T47D (cell line): ENCODE measurements at regions not wholly inside any gene's neighbourhood (a gene's known extent, or its start where the extent isn't known, plus 50 kb on each side); places are given as distances from the start of the nearest gene placed in this dataset.
"Not testable (repeated sequence)": the region's sequence is repeated elsewhere in the genome, so short reads cannot be mapped to it uniquely, and the experiment has no call there.

Source experiments
- DNase-seq, 2 experiments: peaks; one replicate each; pipeline versions ENCODE4 v3.0.0 to v3.0.0-alpha.2; 2011 to 2012; ENCODE audit warnings: low read depth in 1 of 2, low spot score in 1 of 2
- JUND ChIP-seq: IDR thresholded peaks from 2 replicates; pipeline ENCODE4 v1.6.1; 2012; ENCODE audit warnings: low read depth
- in situ Hi-C: cut with HindIII; loops from 2 replicates; pipeline ENCODE4 v1.10.0; 2016; ENCODE audit warnings: low sequenced_read_pairs, low pct_unique_long_range_greater_than_20kb

DNA sequence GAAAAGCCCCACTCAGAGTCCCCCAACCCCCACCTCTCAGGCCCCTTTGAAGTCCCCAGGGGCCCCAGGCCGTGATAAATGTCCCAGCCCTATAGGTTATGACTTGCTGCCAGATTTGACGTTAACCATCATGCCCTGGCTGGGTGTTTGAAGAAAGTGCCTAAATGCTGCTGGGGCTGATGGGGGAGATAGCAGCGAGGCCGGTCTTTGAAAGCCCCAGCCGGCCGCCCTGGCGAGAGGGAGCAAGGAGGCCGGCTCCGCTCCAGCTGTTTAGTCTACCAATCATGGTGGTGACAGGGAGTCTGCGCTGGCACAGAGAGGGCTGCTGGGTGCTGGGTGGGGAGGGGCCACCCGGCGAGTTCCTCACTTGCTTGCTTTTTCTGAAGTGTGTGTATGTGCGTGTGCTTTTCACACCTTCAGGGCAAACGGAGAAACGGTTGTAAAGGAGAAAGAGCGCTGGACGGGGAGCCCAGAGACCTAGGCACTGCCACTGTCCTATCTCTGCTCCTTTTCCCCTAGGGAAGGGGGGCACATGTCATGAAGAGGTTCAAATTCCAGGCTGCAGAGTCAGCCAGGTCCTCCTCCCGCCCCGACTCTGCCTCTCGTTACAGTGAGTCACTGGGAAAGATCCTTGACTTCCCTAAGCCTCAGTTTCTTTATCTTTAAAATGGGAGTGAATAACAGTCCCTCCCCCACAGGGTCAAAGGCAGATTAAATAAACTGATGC is 126.1 kb upstream of the HAND1 start:
- no peak for TF ChIP-seq JUND
- DNase-seq, result peak; percentile 43 to 46
- in situ Hi-C loops, result no loop called here

DNA sequence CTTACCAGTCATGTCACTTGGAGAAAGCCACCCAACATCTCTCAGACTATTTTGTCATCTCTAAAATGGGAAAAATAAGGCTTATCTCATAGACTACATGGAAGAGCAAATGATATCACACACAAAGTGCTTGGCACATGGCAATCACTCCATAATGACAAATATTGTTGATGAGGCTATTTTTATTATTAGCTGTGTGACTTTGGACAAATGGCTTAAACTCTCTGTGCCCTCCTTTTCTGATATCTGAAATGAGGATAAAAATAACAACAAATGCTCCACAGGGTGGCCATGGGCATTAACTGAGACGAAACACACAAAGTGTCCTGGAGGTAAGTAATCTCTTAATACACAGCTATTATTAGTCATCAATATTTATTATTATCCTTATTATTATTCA is 125.5 kb upstream of the HAND1 start:
- no peak for DNase-seq
- in situ Hi-C loops, result no loop called here
- no peak for TF ChIP-seq JUND

DNA sequence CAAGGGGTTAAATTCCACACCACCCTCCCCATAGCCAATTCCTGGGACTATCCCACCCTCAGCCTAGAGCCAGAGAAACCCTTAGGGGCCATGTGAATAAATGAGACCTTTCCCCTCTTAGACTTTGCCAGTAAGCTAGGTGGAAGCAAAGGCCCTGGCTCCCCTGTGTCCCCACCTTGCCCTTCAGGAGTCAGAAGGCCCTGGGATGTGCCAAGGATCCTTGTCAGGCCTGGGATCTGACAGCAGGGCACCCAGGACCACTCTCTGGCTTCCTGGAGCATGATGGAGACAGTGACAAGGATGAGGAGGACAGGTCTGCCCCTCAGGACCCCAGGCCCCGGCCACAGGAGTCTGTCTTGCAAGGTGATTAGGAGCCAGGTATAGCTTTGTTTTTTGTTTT is 125.0 kb upstream of the HAND1 start:
- in situ Hi-C loops, result no loop called here
- no peak for DNase-seq
- TF ChIP-seq JUND, result no peak

DNA sequence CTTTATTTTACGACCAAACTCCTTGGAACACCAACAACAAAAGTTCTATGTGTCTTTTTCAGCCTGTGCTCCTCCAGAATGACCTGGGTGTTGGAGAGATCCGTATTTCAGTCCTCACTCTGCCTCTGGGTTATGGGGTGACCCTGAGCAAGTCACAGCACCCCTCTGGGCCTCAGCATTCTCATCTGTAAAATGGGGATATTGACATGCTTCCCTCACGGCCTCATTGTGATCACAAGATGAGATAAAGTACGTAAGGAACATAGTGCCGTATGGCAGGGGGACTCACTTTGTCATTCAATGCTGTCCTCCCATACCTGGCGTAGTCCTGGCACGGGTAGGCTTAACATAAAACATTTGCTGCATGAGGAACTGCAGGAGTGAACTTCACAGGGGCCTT is 123.0 kb upstream of the HAND1 start:
- TF ChIP-seq JUND, result no peak
- no peak for DNase-seq
- in situ Hi-C loops, result no loop called here

DNA sequence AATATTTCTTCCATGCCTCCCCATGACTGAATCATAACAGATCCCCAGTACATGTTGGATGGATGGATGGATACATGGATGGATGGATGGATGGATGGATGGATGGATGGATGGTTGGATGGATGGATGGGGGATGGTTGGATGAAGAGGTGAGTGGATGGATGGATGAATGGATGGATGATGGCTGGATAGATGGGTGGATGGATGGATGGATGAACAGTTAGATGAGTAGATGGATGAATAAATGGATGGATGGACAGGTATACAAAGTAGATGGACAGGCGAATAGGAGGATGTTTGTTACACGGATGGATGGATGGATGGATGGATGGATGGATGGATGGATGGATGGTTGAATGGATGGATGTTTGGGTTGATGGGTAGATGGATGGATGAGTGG is 120.0 kb upstream of the HAND1 start:
- TF ChIP-seq JUND, result no peak

DNA sequence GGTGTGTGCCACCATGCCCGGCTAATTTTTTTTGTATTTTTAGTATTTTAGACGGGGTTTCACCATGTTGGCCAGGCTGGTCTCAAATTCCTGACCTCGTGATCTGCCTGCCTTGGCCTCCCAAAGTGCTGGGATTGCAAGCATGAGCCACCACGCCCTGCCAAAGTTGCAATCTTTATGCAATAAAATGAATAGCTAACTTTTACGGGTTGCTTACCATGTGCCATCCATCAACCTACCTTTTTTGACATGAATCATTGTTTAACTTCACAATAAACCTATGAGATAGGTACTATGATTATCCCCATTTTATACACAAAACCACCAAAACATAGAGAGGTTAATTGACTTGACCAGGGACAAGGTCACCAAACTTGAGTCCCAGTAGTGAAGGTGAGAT is 118.8 kb upstream of the HAND1 start:
- DNase-seq, in situ Hi-C loops: not testable (repeated sequence)

More for the DNA sequence above, 120.0 kb upstream of the HAND1 start:
- in situ Hi-C loops, result no loop called here
- no peak for DNase-seq

DNA sequence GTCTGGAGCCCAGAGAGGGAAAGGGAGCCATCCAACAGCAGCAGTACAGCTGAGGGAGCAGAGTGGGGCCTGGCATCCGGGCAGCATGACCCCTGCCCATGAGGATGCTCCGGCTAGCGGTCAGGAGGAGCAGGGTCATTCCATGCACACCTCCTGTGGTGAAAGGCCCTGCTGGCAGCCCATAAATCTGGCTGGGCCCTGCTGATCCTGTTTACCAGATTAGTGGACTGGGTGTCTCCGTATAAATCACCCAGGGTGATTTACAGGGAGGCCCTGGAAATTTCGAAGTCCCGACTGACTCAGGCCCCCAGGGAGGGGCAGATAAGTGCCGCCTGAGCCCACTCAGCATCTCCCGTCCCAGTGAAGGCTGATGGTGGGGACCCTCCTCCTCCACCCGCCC is 117.6 kb upstream of the HAND1 start:
- in situ Hi-C loops, result no loop called here
- TF ChIP-seq JUND, result no peak
- DNase-seq, result no peak

DNA sequence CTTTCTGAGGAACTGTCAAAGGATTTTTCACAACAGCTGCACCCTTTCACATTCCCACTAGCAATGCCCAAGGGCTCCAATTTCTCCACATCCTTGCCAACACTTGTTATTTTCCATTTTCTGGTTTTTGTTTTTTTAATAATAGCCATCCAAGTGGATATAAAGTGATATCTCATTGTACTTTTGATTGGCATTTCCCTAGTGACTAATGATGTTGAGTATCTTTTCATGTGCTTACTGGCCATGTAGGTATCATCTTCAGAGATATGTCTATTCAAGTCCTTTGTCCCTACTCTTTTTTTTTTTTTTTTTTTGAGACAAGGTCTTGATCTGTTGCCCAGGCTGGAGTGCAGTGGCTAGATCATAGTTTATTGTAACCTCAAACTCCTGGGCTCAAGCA is 115.8 kb upstream of the HAND1 start:
- in situ Hi-C loops, result no loop called here
- DNase-seq, result no peak
- no peak for TF ChIP-seq JUND

DNA sequence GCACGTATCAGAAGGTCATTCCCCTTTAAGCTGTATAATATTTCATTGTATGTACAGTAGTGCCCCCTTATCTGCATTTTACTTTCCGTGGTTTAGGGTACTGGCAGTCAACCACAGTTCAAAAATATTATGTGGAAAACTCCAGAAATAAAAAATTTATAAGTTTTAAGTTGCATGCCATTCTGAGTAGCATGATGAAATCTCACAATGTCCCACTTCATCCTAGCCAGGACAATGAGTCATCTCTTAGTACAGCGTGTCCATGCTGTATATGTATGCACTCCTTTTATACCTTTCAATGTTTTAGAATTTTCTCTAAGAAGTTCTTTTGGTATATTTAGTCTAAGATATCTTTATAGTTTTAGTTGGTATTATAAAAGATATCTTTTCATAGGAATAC is 115.0 kb upstream of the HAND1 start:
- in situ Hi-C loops, result no loop called here
- DNase-seq, result no peak

DNA sequence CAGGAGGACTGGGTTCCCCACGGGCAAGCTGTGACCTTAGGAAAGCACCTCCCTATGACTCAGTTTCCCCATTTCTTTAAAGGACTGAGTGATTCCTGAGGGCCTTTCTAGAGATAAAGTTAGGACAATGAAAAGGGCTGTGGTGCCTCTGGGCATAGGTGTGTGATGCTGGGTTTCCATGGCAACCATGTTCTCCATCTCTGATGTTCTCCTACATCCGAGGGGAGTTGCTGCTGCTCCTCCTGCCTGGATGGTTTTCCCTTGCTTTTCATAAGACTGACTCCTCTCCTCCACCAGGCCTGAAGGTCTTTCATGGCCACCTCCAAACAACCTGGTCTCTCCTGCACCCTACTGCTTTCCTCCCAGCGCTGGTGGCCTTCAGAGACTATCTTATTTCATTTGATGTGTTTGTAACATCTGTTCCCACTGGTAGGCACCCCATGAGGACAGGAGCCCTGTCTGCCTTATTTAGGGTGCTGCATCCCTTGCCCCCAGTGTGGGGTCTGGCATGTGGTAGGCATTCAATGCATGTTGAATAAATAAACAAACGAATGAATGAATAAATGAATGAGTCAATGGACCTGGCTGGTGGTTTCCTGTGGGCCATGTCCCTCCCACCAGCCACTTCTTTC is 112.2 kb upstream of the HAND1 start:
- in situ Hi-C loops, result no loop called here
- no peak for TF ChIP-seq JUND
- no peak for DNase-seq

More for the DNA sequence above, 115.0 kb upstream of the HAND1 start:
- no peak for TF ChIP-seq JUND

DNA sequence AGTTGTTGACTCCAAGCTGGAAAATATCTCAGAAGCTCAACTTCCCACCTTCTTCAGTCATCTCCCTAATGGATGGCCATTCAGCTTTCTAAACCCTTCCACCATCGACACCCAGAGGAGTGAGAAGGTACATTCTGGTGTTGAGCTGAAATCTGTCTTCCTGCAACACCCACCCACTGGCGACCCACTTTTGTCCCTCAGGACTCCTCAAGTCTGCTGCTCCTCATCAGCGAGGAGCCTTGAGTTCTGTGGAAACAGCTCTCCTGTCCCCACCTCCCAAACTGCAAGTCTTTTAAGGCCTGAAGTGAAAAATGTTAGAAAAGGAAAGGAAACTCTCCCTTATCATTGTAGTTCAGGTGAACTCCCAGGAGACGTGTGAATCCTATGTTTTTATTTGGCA is 111.5 kb upstream of the HAND1 start:
- in situ Hi-C loops, result no loop called here
- TF ChIP-seq JUND, result no peak
- DNase-seq, result no peak

DNA sequence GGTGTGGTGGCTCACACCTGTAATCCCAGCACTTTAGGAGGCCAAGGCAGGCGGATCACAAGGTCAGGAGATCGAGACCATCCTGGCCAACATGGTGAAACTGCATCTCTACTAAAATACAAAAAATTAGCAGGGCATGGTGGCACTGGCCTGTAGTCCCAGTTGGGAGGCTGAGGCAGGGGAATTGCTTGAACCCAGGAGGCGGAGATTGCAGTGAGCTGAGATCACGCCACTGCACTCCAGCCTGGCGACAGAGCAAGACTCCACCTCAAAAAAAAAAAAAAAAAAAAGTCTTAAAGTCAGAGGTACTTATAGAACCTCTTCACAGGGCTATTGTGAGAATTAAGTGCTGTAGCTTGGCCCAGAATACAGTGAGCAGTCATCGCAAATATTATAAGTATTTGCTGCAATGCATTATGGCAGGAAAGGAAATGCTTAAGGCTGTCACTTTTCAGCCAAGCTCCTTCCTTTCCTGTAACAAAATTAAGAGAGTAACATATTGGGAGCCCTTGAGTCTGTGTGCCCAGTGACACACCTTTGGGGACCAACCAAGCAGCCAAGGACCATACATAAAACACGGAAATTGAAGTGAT is 110.9 kb upstream of the HAND1 start:
- in situ Hi-C loops, DNase-seq: not testable (repeated sequence)

DNA sequence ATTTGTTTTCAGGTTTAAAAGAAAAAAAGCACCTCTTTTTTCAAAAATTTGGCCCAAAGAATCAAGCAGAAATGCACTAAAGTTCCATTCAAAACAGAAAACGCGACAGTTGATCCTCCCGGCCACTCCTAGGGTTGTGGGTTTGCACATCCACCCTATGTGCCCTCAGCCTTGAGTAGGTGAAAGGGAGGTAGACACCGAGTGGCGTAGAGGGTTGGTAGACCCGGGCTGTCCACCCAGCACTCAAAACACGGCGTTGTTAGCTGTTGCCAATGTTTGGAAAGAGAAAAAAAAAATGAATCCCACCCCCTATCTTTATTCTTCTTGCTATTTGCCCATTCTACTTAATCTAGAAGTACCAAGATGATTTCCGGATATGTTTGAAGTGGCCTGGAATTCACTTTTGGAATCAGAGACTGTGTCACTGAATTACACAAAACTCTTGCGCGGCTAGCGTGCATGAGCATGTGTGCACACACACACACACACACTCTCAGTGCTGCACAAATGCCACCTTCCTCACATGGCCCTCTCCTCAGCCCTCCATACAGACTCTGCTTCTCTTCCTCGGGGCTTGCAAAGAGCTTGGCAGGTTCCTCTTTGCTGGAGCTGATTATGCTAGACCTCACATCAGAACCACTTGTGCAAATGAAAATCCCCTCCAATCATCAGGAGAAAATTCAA is 110.2 kb upstream of the HAND1 start:
- TF ChIP-seq JUND, result no peak
- in situ Hi-C loops, result no loop called here
- DNase-seq, result no peak
